AG04450 (cell line): ENCODE measurements at regions not wholly inside any gene's neighbourhood (a gene's known extent, or its start where the extent isn't known, plus 50 kb on each side); places are given as distances from the start of the nearest gene placed in this dataset.

ENCODE experiments used
- CTCF ChIA-PET: fragments of 300-600, 350-600 bp; formaldehyde crosslinking; extraction: SDS; loops from one replicate; lab custom pipeline; 2022; ENCODE audit warnings: antibody characterized with exemption, inconsistent platforms; lab: Charles Lee
- POLR2A ChIA-PET: fragments of 350-600 bp; formaldehyde crosslinking; extraction: SDS; loops from one replicate; lab custom pipeline; 2021; ENCODE audit warnings: antibody characterized with exemption, inconsistent platforms; lab: Yijun Ruan, JAX
- DNase-seq: peaks from one replicate; pipeline ENCODE4 v3.0.0-alpha.2; 2011; ENCODE audit warnings: low read depth, low spot score
- H3K27ac ChIP-seq: one replicate; pipeline ENCODE4 v1.5.1; 2012; ENCODE audit warnings: low read depth, low read length, control low read depth
- H3K27me3 ChIP-seq: one replicate; pipeline ENCODE4 v1.6.0; 2012; ENCODE audit warnings: low read length; ENCODE audit not compliant: control insufficient read depth, insufficient read depth
- H3K4me3 ChIP-seq: 2 replicates; pipeline ENCODE4 v1.5.1; 2011; ENCODE audit warnings: mild to moderate bottlenecking, low read depth, low read length, control low read depth
- H3K9me3 ChIP-seq: 2 replicates; pipeline ENCODE4 v1.5.1; 2012; ENCODE audit warnings: low read length; ENCODE audit not compliant: control insufficient read depth, insufficient read depth
- TF ChIP-seq, protein P1 (sequence below): IDR thresholded peaks from 2 replicates; pipeline ENCODE4 v1.5.1; 2011; ENCODE audit warnings: low read depth, low read length, control low read depth, inconsistent platforms

DNA sequence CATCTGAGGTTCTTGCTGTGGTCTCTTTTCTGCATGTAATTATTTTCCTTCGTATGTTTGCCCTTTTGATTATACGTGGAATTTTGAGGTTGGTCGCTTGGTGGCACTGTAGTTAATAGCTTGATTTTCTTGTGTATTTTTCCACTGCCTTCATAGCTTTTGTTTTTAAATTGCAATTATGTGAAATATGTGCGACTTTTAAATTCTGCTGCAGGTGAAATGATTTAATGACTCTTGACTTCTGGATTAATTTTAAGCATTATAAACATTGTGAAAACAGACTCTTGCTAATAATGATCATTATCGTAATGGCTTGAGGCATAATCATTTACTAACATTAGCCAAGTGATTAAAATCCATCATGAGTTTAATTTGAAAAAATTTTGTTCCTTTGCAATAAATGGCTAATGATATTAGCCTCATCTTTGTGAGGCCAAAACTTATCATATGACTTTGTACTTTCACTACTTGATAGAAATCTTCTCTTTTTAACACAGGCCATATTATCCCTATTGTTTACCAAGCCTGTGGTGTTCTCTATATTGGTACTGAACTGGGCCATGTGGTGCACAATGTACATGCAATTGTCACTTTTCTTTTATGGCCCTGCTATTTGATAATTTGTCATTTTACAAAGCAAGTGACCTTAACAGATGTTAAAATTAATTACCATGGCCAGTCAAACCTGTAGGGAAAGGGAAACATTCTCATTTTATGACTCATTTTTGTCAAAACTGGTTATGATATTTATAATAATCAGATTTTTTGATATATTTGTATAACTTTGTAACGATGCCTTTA is 62.8 kb upstream of the NEUROD1 start:
- ChIA-PET POLR2A (no interaction called here), CTCF (interaction anchor here (0.6 to 4.0 kb wide), 47 partner anchors 10 to 960 kb away, joined by 3 to 122 read pairs (median 5); partner anchors contain the start of gene ITPRID2)
- H3K4me3 ChIP-seq, result no peak overlapping the region
- DNase-seq, result peak; percentile 11
- TF ChIP-seq, protein P1, sequence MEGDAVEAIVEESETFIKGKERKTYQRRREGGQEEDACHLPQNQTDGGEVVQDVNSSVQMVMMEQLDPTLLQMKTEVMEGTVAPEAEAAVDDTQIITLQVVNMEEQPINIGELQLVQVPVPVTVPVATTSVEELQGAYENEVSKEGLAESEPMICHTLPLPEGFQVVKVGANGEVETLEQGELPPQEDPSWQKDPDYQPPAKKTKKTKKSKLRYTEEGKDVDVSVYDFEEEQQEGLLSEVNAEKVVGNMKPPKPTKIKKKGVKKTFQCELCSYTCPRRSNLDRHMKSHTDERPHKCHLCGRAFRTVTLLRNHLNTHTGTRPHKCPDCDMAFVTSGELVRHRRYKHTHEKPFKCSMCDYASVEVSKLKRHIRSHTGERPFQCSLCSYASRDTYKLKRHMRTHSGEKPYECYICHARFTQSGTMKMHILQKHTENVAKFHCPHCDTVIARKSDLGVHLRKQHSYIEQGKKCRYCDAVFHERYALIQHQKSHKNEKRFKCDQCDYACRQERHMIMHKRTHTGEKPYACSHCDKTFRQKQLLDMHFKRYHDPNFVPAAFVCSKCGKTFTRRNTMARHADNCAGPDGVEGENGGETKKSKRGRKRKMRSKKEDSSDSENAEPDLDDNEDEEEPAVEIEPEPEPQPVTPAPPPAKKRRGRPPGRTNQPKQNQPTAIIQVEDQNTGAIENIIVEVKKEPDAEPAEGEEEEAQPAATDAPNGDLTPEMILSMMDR, result peak; percentile 66
- H3K27ac ChIP-seq, result no peak overlapping the region
- no peaks in the 10 kb centered on the region for H3K27me3 ChIP-seq
- no peaks in the 10 kb centered on the region for H3K9me3 ChIP-seq

DNA sequence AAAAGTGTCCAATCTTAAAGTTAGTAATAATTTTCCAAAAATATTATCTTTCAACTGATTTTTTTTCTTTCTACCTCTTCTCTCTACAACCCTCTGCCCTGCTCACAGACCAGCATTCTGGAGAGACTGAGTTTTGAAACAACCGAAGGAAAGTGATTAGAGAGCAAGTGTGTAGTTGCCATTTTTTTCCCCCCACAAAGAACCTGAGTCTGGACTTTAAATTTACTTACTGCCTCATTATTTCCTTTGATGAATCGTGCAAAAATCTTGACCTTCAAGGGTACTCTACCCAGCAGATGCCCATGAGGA is 63.4 kb upstream of the NEUROD1 start:
- Histone ChIP-seq H3K9me3 (no peaks in the 10 kb centered on the region), H3K27ac (no peak overlapping the region), H3K4me3 (no peak overlapping the region), H3K27me3 (no peaks in the 10 kb centered on the region)
- TF ChIP-seq, protein P1, result no peak
- POLR2A ChIA-PET, result no interaction called here
- CTCF ChIA-PET, result no interaction called here
- DNase-seq, result no peak

DNA sequence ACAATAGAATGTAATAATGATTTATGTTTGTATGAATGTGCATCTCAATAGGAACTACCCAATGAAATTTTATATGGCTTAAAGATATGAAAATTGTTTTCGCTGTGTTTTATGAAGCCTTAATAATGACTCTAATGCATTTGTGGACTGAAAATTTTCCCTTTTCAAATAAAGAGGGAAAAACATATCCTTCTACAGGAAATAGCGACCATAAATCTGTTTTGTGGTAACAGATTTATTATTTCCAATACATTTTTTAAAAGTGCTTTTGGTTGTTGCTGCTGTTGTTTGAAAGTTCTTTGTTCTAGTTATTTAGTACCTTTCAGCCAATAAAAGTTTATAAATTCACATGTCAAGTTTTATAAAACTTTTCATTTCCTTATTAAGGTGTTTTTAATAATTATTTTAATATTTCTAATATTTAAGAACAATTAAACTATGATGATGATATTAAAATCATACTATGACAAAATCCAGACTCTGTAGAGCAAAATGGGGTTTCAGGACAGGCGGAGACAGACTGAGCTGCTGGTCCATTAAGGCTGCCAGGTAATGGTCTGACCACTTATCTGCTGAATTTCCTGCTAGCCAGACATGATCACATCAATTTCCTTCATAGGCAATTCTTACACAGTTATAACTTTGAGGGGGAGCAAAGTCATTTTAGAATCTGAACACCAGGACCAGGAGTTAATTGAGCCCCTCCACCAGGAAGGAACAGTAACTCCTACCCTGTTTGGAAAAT is 65.7 kb upstream of the NEUROD1 start:
- DNase-seq, result no peak
- H3K4me3 ChIP-seq, result no peak overlapping the region
- no peaks in the 10 kb centered on the region for H3K9me3 ChIP-seq
- ChIA-PET POLR2A (no interaction called here), CTCF (interaction anchor here (1.1 to 1.5 kb wide), 2 partner anchors 157 to 331 kb away, joined by 3 read pairs; no protein-coding TSS in a partner anchor)
- TF ChIP-seq, protein P1, result no peak
- no peak overlapping the region for H3K27ac ChIP-seq
- no peaks in the 10 kb centered on the region for H3K27me3 ChIP-seq

DNA sequence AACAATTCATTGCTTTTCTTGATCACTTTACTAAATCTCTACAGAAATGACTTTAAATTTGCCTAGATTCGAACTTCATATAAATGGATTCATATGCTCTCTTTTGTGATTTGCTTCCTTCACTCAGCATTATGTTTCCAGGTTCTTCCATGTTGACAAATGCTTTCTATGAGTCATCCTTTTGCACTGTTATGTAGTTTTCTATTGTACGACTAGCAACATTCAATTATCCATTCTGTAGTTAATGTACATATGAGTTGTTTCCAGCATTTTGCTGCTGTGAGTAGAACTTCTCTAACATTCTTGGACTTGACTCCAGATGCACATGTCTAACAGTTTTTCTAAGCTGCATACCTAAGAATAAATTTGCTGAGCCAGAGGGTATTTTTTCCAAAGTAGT is 66.5 kb upstream of the NEUROD1 start:
- Histone ChIP-seq H3K9me3 (no peaks in the 10 kb centered on the region), H3K27me3 (no peaks in the 10 kb centered on the region), H3K4me3 (no peak overlapping the region), H3K27ac (no peak overlapping the region)
- DNase-seq, result no peak
- ChIA-PET POLR2A (no interaction called here), CTCF (interaction anchor here (1.5 kb wide), 1 partner anchor 331 kb away, joined by 3 read pairs; no protein-coding TSS in a partner anchor)
- TF ChIP-seq, protein P1, result no peak

DNA sequence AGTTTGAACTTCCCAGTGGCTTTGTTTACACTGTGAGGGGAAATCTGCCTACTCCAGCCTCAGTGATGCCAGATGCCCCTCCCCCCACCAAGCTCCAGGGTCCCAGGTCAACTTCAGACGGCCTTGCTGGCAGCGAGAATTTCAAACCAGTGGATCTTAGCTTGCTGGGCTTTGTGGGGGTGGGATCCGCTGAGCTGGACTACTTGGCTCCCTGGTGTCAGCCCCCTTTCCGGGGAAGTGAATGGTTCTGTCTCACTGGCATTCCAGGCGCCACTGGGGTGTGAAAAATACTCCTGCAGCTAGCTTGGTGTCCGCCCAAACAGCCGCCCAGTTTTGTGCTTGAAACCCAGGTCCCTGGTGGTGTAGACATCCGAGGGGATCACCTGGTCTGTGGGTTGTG is 70.0 kb upstream of the NEUROD1 start:
- Histone ChIP-seq H3K4me3 (no peak overlapping the region), H3K27ac (no peak overlapping the region), H3K9me3 (no peaks in the 10 kb centered on the region), H3K27me3 (no peaks in the 10 kb centered on the region)
- TF ChIP-seq, protein P1, result no peak
- POLR2A ChIA-PET, result no interaction called here
- no peak for DNase-seq
- CTCF ChIA-PET, result no interaction called here
